Duodenal mucosa (tissue), 2 donors: ENCODE measurements at regions not wholly inside any gene's neighbourhood (a gene's known extent, or its start where the extent isn't known, plus 50 kb on each side); places are given as distances from the start of the nearest gene placed in this dataset.
A peak's percentile ranks its signal among the peaks of the same experiment; 100 is the strongest.

Experiments
- H3K27ac ChIP-seq: one replicate; pipeline ENCODE4 v1.7.0; 2013; ENCODE audit warnings: low read depth, low read length
- H3K27me3 ChIP-seq, 2 donors: one replicate each; pipeline ENCODE4 v1.7.0; 2013; ENCODE audit warnings: low read length in 2 of 2, control low read depth in 1 of 2; ENCODE audit not compliant: insufficient read depth in 2 of 2, control insufficient read depth in 1 of 2
- H3K36me3 ChIP-seq, 2 donors: one replicate each; pipeline ENCODE4 v1.7.0; 2013; ENCODE audit warnings: low read length in 2 of 2, control low read depth in 1 of 2; ENCODE audit not compliant: insufficient read depth in 2 of 2, control insufficient read depth in 1 of 2
- H3K4me1 ChIP-seq, 2 donors: one replicate each; pipeline ENCODE4 v1.7.0; 2013; ENCODE audit warnings: low read length in 2 of 2, control low read depth in 1 of 2; ENCODE audit not compliant: insufficient read depth in 2 of 2, control insufficient read depth in 1 of 2
- H3K4me3 ChIP-seq, 2 donors: one replicate each; pipeline ENCODE4 v1.7.0; 2013; ENCODE audit warnings: low read length in 2 of 2, low read depth in 1 of 2
- H3K9ac ChIP-seq, 2 donors: one replicate each; pipeline ENCODE4 v1.7.0; 2013; ENCODE audit warnings: low read length in 2 of 2, low read depth in 1 of 2
- H3K9me3 ChIP-seq, 2 donors: one replicate each; pipeline ENCODE4 v1.7.0; 2013; ENCODE audit warnings: low read length in 2 of 2, control low read depth in 1 of 2; ENCODE audit not compliant: control insufficient read depth in 1 of 2

DNA sequence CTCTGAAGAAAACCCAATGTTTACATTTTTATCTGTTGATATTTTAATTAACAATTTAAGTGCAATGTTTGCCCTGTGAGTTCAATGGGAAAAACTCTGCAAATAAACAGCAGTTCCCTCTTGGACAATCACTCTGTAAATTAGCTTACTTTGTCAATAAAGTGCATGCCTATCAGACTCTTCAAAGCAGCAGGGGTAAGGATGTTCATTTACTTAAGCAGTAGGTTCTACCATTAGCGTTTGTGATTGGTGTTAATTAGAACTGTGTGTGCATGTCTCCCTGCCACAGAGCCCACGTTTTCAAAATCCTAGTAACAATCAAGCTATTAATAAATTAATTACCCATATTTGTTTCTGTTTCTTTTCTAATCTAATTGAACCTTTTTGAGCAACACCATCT, 1921.6 kb upstream of the WWC1 start:
- no peak overlapping the region for H3K27ac ChIP-seq
- H3K4me1 ChIP-seq, result no peaks in the 10 kb centered on the region
- no peaks in the 10 kb centered on the region for H3K27me3 ChIP-seq
- no peak overlapping the region for H3K4me3 ChIP-seq
- no peak overlapping the region for H3K9ac ChIP-seq
- H3K36me3 ChIP-seq, result no peaks in the 10 kb centered on the region
- H3K9me3 ChIP-seq, result no peaks in the 10 kb centered on the region

DNA sequence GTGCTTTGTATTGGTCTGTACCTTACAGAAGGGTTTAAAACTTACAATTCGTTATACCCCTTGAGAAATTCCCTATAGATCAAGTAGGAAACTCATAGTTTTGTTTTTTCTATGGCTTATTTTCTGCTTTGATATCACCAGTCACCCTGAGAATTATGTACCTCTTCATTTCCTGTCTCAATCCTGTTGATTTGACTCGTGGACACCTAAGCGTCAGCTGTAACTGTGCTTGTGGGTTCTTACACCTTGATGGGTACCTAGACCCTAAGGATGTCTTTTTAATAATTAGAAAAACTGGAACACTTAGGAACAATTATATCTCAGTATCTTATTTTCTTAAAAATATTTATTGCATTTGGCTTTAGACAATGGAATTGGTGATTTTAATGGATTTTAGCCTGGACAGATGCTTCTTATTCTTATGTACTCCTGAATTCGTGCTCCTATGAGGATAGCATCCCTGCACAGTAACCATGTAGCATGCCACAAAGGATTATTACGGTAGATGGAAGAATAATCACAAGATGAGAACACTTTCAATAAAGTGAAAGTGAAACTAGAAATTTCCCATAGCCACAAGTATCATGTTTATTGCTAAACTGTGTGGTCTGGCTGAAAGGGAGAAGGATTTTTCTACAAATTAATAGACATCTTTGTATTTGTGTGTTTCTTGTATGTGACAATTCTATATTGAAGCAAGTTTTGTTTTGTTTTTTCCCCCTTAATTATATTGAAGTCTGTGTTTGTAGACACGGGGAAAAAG, 1920.3 kb upstream of the WWC1 start:
- Histone ChIP-seq H3K4me1 (no peaks in the 10 kb centered on the region), H3K9me3 (no peaks in the 10 kb centered on the region), H3K36me3 (no peaks in the 10 kb centered on the region), H3K27ac (no peak overlapping the region), H3K9ac (no peak overlapping the region), H3K27me3 (no peaks in the 10 kb centered on the region), H3K4me3 (peak overlapping the region; percentile 34 to 52)

DNA sequence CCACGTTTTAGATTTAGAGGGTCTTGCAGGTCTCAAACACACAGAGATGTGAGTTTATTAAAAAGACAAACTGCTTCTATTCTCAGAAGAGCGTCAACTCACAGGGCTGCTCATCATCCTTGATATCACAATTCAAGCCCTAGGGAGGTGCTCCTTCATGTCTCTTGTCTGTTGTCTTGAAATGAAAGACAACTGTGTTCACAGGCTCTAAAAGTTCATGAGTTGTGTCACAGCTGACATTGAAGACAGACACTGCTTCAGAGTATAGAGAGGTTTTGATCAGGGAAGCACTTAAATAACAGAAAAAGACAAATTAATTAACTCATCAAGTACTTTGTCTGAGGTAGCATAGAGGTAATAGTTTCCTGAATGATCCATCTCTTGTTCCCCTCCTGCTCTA, 1917.6 kb upstream of the WWC1 start:
- no peaks in the 10 kb centered on the region for H3K27me3 ChIP-seq
- H3K4me3 ChIP-seq, result no peak overlapping the region
- H3K9me3 ChIP-seq, result no peaks in the 10 kb centered on the region
- H3K9ac ChIP-seq, result no peak overlapping the region
- no peaks in the 10 kb centered on the region for H3K36me3 ChIP-seq
- no peak overlapping the region for H3K27ac ChIP-seq
- no peaks in the 10 kb centered on the region for H3K4me1 ChIP-seq

DNA sequence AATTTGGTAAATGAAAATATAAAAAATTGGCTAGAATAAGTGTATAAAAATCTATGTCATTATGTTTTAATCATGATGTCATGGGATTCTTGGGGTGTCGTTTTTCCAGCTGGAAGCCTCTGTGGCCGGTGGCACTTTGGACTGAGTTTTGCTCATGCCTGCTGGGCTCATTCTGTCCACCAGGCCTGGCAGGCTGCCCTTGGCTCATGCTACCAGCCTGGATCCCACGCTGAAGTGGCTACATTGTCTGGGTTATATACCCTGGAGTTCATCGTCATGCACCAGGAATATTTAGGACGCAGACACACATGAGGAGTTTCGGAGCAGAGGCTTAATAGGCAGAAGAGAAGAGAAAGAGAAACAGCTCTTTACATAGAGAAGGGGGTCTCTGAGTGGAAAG, 1913.7 kb upstream of the WWC1 start:
- H3K9ac ChIP-seq, result no peak overlapping the region
- no peak overlapping the region for H3K4me3 ChIP-seq
- peaks cover 0 to 5% of the 10 kb centered on the region in 2 donors for H3K9me3 ChIP-seq
- H3K27me3 ChIP-seq, result no peaks in the 10 kb centered on the region
- H3K4me1 ChIP-seq, result no peaks in the 10 kb centered on the region
- H3K27ac ChIP-seq, result no peak overlapping the region
- H3K36me3 ChIP-seq, result no peaks in the 10 kb centered on the region

DNA sequence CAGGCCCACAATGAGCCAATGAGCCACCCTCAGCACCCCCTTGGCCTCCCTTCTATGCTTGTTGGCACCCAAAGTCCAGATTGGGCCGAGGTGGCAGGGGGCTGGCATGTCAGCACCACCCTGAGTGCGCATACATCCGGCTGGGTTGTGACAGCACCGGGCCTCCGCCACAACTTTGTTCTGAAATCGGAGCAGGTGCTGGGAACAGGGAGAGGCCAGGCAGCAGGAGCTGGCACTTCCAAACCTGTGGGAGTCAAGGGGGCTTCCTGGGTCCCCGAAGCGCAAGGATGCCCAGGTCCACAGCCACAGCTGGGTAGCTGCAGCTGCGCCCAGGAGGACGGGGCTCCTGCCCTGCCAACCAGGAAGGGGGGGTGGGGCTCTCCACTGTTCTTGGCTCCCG, 1911.9 kb upstream of the WWC1 start:
- no peaks in the 10 kb centered on the region for H3K36me3 ChIP-seq
- peaks cover 0 to 5% of the 10 kb centered on the region in 2 donors for H3K9me3 ChIP-seq
- no peaks in the 10 kb centered on the region for H3K27me3 ChIP-seq
- no peak overlapping the region for H3K27ac ChIP-seq
- no peaks in the 10 kb centered on the region for H3K4me1 ChIP-seq
- no peak overlapping the region for H3K4me3 ChIP-seq
- no peak overlapping the region for H3K9ac ChIP-seq

DNA sequence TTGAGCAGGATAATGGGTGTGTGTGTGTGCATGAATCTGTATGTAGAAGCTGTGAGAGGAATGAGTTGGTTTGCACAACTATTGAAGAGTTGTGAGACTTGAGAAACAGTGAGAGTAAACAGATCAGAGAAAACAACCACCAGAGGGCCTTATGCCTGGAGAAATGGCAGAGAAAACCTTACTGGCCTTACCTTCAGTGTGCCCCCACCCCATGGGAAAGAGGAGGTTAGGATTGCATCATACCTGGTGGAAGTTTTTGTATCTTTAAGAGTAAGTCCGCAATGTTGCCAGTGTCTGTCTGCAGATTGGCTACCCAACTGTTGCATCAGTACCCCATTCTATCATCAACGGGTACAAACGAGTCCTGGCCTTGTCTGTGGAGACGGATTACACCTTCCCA, 1909.4 kb upstream of the WWC1 start:
- Histone ChIP-seq H3K9ac (no peak overlapping the region), H3K27me3 (no peaks in the 10 kb centered on the region), H3K27ac (no peak overlapping the region), H3K9me3 (peaks cover 0 to 5% of the 10 kb centered on the region in 2 donors), H3K4me3 (no peak overlapping the region), H3K4me1 (no peaks in the 10 kb centered on the region), H3K36me3 (no peaks in the 10 kb centered on the region)

DNA sequence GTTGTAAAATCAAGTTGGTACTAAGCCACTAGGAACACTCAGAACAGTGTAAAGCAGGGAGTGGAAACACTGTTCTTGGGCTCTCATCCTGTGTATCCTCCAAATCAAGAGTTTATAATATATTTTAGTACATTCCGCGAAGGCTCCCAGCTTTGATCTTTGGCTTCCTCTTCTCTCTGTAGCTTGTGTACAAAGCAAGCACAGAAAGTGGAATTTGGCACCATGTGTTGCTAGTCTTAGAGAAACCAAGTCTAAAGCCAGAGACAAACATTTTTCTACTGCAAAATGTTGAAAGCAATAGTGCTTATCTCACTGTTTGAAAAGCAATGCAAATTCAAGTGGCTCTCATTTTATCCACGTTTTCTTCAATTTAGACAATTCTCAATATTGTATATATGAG, 1893.3 kb upstream of the WWC1 start:
- H3K27me3 ChIP-seq, result no peaks in the 10 kb centered on the region
- H3K4me1 ChIP-seq, result no peaks in the 10 kb centered on the region
- no peak overlapping the region for H3K9ac ChIP-seq
- H3K27ac ChIP-seq, result no peak overlapping the region
- no peak overlapping the region for H3K4me3 ChIP-seq
- H3K9me3 ChIP-seq, result peaks cover 0 to 5% of the 10 kb centered on the region in 2 donors
- H3K36me3 ChIP-seq, result no peaks in the 10 kb centered on the region

DNA sequence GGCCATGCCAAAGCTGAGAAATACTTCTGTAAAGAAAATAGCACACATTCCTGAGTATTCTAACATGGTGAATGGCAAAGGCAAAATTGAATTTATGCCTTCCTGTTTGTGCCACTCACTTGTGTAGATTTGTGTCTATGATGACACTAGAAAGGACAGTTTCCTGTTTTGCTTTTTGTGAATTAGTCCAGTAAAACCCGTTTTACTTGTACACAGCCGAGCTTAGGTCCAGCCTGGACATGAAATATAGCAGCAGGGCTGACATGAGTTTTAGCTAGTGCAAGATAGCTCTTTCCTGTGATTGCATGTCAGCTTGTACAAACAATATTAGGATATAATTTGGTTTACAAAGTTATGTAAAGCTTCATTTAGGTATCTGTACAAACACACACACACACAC, 1891.7 kb upstream of the WWC1 start:
- no peaks in the 10 kb centered on the region for H3K4me1 ChIP-seq
- H3K27me3 ChIP-seq, result no peaks in the 10 kb centered on the region
- H3K36me3 ChIP-seq, result no peaks in the 10 kb centered on the region
- peaks cover 0 to 5% of the 10 kb centered on the region in 2 donors for H3K9me3 ChIP-seq
- no peak overlapping the region for H3K4me3 ChIP-seq
- no peak overlapping the region for H3K27ac ChIP-seq
- no peak overlapping the region for H3K9ac ChIP-seq

DNA sequence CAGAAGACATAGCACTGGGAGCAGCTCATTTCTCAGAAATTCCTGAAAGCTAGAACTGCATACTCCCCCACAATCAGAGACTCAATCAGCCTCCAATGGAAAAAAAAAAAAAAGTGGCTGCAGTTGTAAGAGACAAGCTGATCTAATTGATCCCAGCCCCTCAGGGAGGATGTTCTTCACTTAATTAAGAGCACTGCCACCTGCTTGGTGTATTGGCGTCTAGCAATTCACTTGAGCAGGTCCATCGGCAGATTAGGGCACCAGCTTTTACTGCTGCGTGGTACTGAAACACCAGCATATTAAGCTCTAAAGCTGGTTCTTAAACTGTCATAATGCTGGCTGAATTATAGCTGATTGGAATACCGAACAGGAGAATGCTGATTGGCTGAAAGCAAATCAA, 1890.1 kb upstream of the WWC1 start:
- H3K9ac ChIP-seq, result no peak overlapping the region
- H3K9me3 ChIP-seq, result no peaks in the 10 kb centered on the region
- H3K36me3 ChIP-seq, result no peaks in the 10 kb centered on the region
- H3K4me3 ChIP-seq, result no peak overlapping the region
- no peaks in the 10 kb centered on the region for H3K4me1 ChIP-seq
- H3K27me3 ChIP-seq, result no peaks in the 10 kb centered on the region
- no peak overlapping the region for H3K27ac ChIP-seq

DNA sequence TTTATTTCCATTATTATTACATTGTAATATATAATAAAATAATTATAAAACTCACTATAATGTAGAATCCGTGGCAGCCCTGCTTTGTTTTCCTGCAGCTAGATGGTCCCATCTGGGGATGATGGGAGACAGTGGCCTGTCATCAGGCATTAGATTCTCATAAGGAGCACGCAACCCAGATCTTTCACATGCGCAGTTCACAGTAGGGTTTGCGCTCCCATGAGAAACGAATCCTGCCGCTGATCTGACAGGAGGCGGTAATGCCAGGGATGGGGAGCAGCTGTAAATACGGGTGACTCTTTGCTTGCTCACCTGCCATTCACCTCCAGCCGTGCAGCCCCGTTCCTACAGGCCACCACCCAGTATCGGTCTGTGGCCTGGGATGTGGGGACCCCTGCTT, 1879.3 kb upstream of the WWC1 start:
- Histone ChIP-seq H3K27me3 (no peaks in the 10 kb centered on the region), H3K9me3 (peaks cover 0 to 4% of the 10 kb centered on the region in 2 donors), H3K36me3 (no peaks in the 10 kb centered on the region), H3K9ac (no peak overlapping the region), H3K4me1 (no peaks in the 10 kb centered on the region), H3K27ac (no peak overlapping the region), H3K4me3 (no peak overlapping the region)
